ENCODE measurements at regions not wholly inside any gene's neighbourhood (a gene's known extent, or its start where the extent isn't known, plus 50 kb on each side); places are given as distances from the start of the nearest gene placed in this dataset.
"Not testable (repeated sequence)": the region's sequence is repeated elsewhere in the genome, so short reads cannot be mapped to it uniquely, and the experiment has no call there.

GRCh38 chr13:37164635-37165034, 59.2 kb upstream of the CSNK1A1L start:
- in situ Hi-C loops (cut with HindIII; ENCODE audit: low pct_unique_long_range_greater_than_20kb, low sequenced_read_pairs) = no loop called here
- DNase-seq (ENCODE audit: low read depth) = no peak

- in situ Hi-C loops (cut with HindIII; ENCODE audit: low pct_unique_long_range_greater_than_20kb, low sequenced_read_pairs) = no loop called here
- no peak for DNase-seq (ENCODE audit: low read depth)
Observed at GRCh38 chr13:37163641-37164265, 58.3 kb upstream of the CSNK1A1L start.

GRCh38 chr13:37158481-37158880, 53.0 kb upstream of the CSNK1A1L start:
- no peak for DNase-seq (ENCODE audit: low read depth)
- in situ Hi-C loops (cut with HindIII; ENCODE audit: low pct_unique_long_range_greater_than_20kb, low sequenced_read_pairs) = no loop called here

GRCh38 chr13:37155613-37156097, 50.2 kb upstream of the CSNK1A1L start:
- in situ Hi-C loops (cut with HindIII; ENCODE audit: low pct_unique_long_range_greater_than_20kb, low sequenced_read_pairs); DNase-seq (ENCODE audit: low read depth): not testable (repeated sequence)

All from Caki2 (cell line).